ENCODE measurements at regions not wholly inside any gene's neighbourhood (a gene's known extent, or its start where the extent isn't known, plus 50 kb on each side); places are given as distances from the start of the nearest gene placed in this dataset.

DNA sequence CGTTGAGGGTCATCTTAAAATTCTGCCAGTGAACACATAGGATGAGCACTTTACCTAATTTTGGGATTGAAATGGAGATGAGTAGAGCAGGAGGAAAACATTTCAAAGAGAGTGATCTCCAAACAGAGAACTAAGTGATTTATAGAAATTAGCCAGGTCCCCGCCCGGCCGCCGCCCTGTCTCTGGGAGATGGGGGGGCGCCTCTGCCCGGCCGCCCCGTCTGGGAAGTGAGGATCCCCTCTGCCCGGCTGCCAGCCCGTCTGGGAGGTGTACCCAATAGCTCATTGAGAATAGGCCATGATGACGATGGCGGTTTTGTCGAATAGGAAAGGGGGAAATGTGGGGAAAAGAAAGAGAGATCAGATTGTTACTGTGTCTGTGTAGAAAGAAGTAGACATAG lies 276.7 kb upstream of the C11orf87 start:
- no peak for DNase-seq (ENCODE audit: low read depth in 2 of 2)
- TF ChIP-seq, protein P1, sequence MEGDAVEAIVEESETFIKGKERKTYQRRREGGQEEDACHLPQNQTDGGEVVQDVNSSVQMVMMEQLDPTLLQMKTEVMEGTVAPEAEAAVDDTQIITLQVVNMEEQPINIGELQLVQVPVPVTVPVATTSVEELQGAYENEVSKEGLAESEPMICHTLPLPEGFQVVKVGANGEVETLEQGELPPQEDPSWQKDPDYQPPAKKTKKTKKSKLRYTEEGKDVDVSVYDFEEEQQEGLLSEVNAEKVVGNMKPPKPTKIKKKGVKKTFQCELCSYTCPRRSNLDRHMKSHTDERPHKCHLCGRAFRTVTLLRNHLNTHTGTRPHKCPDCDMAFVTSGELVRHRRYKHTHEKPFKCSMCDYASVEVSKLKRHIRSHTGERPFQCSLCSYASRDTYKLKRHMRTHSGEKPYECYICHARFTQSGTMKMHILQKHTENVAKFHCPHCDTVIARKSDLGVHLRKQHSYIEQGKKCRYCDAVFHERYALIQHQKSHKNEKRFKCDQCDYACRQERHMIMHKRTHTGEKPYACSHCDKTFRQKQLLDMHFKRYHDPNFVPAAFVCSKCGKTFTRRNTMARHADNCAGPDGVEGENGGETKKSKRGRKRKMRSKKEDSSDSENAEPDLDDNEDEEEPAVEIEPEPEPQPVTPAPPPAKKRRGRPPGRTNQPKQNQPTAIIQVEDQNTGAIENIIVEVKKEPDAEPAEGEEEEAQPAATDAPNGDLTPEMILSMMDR (IDR thresholded peaks at IDR 0.05; ENCODE audit: low read depth, low read length), result no peak
- H3K4me3 ChIP-seq (replicated peaks in 1 of 2; ENCODE audit: low read depth in 2 of 2, low read length in 2 of 2), result no peak overlapping the region

DNA sequence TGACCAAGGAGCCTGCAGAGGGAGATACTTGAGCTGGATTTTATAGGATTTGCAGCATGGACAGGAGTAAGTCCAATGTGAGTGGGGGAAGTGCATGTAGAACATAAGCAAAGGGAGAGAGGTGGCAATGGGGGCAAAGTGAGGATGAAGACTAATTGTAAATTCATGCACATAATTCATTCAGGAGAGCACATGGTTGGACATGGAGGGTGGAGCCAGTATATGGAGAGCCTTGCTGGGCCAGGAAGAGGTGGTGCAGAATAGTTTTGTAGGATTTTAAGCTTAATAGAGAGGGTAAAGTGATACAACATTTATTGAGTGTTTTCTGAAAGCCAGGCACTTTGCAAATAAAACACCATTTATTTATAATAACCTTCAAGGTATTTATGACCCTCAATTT lies 274.3 kb upstream of the C11orf87 start:
- TF ChIP-seq, protein P1 (IDR thresholded peaks at IDR 0.05; ENCODE audit: low read depth, low read length), result no peak
- no peak overlapping the region for H3K4me3 ChIP-seq (replicated peaks in 1 of 2; ENCODE audit: low read depth in 2 of 2, low read length in 2 of 2)
- no peak for DNase-seq (ENCODE audit: low read depth in 2 of 2)

DNA sequence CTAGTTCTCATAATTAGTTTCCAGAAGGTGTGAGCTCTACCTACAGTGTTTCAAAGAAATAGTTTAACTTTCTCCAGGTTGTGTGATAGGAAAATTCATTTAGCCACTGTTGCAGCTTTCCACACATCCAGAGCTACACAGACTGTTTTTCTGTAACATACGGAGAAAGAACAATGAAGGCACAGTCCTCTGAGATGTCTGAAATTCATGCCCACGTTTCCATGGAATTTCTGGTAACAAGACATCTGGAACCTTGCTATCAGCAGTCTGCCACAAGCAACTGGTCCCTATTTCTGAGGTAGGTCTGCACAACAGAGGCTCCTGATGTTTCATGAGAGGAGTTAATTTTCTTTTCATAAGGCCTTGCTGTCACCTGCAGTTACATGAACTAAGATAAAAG lies 273.3 kb upstream of the C11orf87 start:
- no peak for DNase-seq (ENCODE audit: low read depth in 2 of 2)
- TF ChIP-seq, protein P1 (IDR thresholded peaks at IDR 0.05; ENCODE audit: low read depth, low read length), result no peak
- no peak overlapping the region for H3K4me3 ChIP-seq (replicated peaks in 1 of 2; ENCODE audit: low read depth in 2 of 2, low read length in 2 of 2)

DNA sequence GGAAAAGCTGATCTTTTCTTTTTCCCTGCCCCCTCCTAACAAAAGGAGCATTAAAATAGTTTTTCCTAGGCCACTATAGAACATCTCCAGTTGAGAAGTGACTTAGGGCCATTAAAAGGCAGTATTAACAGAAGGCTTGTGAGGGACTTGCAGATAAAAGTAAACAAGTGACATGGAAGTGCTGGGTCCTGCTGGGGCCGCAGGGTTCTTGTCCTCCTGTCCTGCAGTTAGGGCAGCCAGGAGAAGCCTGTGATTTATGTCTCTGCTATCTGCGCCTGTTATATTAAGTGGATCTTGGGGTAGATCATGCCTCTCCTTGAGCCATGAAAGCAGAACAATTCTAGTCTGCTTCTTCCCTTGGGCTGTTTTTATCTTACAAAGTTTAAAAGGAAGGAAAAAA lies 271.4 kb upstream of the C11orf87 start:
- TF ChIP-seq, protein P1 (IDR thresholded peaks at IDR 0.05; ENCODE audit: low read depth, low read length), result no peak
- DNase-seq (ENCODE audit: low read depth in 2 of 2), result no peak
- H3K4me3 ChIP-seq (replicated peaks in 1 of 2; ENCODE audit: low read depth in 2 of 2, low read length in 2 of 2), result no peak overlapping the region

DNA sequence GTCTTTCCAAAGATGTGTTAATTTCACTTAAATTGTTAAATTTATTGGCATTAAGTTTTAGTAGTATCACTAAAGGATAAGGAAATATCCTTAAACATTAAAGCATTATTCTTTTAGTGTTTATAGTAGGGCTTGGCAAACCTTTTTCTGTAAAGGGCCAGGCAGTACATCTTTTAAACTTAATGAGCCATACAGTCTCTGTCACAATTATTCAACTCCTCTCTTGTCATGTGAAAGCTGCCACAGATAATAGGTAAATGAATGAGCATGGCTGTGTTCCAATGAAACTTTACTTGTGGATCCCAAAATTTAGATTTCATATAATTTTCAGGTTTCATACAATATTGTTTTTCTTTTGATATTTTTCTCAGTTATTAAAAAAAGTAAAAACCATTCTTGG lies 268.2 kb upstream of the C11orf87 start:
- H3K4me3 ChIP-seq (replicated peaks in 1 of 2; ENCODE audit: low read depth in 2 of 2, low read length in 2 of 2), result no peak overlapping the region
- TF ChIP-seq, protein P1 (IDR thresholded peaks at IDR 0.05; ENCODE audit: low read depth, low read length), result no peak
- no peak for DNase-seq (ENCODE audit: low read depth in 2 of 2)

DNA sequence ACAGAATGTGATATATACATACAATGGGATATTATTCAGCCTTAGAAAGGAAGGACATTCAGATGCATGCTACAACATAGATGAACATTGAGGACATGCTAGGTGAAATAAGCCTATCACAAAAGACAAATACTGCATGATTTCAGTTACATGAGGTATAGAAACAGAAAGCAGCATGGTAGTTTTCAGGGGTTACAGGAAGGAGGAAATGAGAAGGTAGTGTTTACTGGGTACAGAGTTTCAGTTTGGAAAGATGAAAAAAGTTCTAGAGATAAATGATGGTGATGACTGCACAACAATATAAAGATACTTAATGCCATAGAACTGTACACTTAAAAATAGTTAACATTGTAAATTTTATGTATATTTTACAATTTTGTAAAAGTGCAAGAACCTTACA lies 266.7 kb upstream of the C11orf87 start:
- no peak overlapping the region for H3K4me3 ChIP-seq (replicated peaks in 1 of 2; ENCODE audit: low read depth in 2 of 2, low read length in 2 of 2)
- TF ChIP-seq, protein P1 (IDR thresholded peaks at IDR 0.05; ENCODE audit: low read depth, low read length), result no peak
- DNase-seq (ENCODE audit: low read depth in 2 of 2), result no peak

DNA sequence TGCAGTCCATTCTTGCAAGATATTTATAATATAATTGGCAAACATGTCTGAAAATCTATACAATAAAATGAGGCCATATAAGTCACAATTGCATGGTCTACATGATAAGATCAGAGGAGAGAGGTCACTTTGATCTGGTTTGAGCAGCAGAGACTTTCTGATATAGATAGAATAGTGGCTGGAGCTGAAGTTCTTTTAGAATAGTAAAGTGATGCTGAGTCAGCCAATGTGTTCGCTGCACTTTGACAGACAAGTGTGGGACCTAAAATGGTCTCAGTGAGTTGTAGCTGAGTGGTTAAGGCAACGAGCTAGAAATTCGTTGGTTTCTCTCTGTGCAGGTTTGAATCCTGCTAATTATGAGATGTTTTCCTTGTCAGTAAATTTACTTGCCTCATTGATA lies 257.0 kb upstream of the C11orf87 start:
- TF ChIP-seq, protein P1 (IDR thresholded peaks at IDR 0.05; ENCODE audit: low read depth, low read length), result no peak
- H3K4me3 ChIP-seq (replicated peaks in 1 of 2; ENCODE audit: low read depth in 2 of 2, low read length in 2 of 2), result no peak overlapping the region
- no peak for DNase-seq (ENCODE audit: low read depth in 2 of 2)

All from cardiac fibroblast (primary cell).